IPS-18c (cell line): ENCODE measurements at regions not wholly inside any gene's neighbourhood (a gene's known extent, or its start where the extent isn't known, plus 50 kb on each side); places are given as distances from the start of the nearest gene placed in this dataset.
"Not testable (repeated sequence)": the region's sequence is repeated elsewhere in the genome, so short reads cannot be mapped to it uniquely, and the experiment has no call there.

Experiments
- H3K4me3 ChIP-seq: 2 replicates; pipeline ENCODE4 v1.7.0; 2013; ENCODE audit warnings: low read depth, mild to moderate bottlenecking, low read length, moderate library complexity; ENCODE audit not compliant: insufficient read depth
- H3K9me3 ChIP-seq: one replicate; pipeline ENCODE4 v1.6.1; 2013; ENCODE audit warnings: mild to moderate bottlenecking, low read length, moderate library complexity; ENCODE audit not compliant: control insufficient read depth, insufficient read depth

DNA sequence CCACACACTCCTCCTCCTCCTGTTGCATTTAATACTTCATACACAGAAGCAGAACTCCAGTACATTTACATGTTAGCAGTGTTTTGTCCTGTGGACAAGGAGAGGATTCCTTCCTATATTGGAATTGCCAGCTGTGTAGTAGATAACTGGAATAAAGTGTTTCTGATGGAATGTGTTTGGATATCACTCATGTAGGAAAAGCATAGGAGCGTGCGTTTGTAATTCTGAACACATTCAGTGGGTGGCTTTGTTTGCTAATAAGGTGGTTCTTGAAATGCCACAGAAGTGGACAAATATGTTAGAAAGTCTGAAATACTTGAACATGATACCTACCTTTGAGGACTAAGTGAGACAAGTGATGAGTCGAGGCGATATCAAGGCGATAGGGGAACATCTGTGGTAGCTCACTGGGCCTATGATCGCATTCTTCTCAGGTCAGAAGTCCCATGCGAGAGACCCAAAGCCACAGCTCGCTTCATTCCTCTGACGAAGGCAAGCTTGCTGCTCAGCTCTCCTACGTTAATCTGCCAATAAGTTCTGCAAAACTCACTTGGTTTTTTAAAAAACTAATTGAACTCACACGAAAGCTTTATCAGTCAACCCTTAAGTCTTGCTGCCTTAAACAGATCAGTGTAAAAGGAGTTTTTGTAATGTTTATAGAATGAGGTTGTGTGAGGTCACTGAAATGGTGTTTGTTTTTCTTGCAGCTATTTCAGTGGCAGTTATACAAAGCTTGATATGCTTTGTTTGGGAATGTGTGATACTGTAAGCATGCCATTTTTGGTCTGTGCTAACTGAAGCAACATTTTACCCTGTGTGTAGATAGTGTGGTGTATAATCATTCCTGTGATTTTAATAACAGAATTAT is 159.9 kb downstream of the SOX4 start:
- Histone ChIP-seq H3K9me3 (no peaks in the 10 kb centered on the region), H3K4me3 (no peak overlapping the region)

DNA sequence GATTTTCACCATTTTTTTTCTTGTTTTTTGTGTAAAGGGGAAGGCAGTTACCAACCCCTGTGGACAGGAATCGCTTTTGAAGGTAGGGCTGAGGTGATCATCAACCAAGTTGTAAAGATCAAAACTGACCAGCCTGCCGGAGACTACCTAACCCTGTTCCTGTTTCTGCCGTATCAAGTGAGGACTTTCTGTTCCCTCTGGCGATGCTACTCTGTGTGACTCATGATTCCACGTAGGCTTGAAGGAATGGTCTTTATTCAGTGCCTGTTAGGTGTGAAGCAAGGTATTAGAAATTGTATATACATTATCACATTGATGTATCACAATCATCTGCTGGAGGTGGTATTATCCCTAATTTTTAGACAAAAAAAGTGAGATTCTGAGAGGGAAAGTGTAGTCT is 161.3 kb downstream of the SOX4 start:
- no peak overlapping the region for H3K4me3 ChIP-seq
- H3K9me3 ChIP-seq, result no peaks in the 10 kb centered on the region

DNA sequence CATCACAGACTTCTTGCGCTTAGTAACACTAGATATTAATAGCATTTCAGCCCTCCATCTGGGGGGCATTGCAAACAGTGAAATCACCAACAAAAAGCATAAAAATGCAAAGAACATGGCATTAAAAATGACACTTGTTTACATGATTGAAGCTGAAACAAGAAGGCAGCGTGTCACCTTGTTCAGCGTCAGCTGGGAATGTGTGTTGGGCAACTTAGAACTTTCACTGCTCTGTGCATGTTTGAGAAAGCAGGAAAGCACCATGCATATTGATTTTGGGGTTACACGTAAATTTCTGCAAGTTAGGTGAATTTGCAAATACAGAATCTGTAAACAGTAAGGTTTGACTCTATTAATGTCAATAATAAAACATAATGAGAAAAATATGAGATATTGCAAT is 162.9 kb downstream of the SOX4 start:
- H3K4me3 ChIP-seq, result no peak overlapping the region
- H3K9me3 ChIP-seq, result no peaks in the 10 kb centered on the region

GRCh38 chr6:21757392-21757791 is 163.8 kb downstream of the SOX4 start:
- H3K9me3 ChIP-seq, H3K4me3 ChIP-seq: not testable (repeated sequence)

DNA sequence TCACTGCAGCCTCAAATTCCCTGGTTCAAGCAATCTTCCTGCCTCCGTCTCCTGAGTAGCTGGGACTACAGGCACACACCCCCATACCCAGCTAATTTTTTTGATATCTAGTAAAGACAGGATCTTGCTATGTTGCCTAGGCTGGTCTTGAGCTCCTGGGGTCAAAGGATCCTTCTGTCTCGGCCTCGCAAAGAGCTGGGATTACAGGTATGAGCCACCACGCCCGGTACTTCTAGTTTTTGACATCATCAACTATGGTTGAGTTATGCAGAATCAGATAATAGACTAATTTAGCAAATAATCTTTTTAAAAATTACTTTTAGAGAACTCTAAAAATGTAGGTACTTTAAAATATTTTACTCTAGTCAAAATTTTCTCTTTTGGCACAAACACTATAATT is 166.2 kb downstream of the SOX4 start:
- Histone ChIP-seq H3K4me3 (no peak overlapping the region), H3K9me3 (no peaks in the 10 kb centered on the region)

DNA sequence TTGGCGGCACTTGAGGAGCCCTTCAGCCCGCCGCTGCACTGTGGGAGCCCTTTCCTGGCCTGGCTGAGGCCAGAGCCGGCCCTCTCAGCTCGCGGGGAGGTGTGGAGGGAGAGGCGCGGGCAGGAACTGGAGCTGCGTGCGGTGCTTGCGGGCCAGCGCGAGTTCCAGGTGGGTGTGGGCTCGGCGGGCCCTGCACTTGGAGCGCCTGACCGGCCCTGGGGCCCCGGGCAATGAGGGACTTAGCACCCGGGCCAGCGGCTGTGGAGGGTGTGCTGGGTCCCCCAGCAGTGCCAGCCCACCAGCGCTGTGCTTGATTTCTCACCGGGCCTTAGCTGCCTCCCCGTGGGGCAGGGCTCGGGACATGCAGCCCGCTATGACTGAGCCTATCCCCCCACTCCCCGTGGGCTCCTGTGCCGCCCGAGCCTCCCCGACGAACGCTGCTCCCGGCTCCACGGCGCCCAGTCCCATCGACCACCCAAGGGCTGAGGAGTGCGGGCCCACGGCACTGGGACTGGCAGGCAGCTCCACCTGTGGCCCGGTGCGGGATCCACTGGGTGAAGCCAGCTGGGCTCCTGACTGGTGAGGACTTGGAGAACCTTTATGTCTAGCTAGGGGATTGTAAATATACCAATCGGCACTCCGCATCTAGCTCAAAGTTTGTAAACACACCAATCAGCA is 167.6 kb downstream of the SOX4 start:
- H3K4me3 ChIP-seq, H3K9me3 ChIP-seq: not testable (repeated sequence)

GRCh38 chr6:21764989-21765388 is 171.4 kb downstream of the SOX4 start:
- H3K4me3 ChIP-seq, result no peak overlapping the region
- H3K9me3 ChIP-seq, result no peaks in the 10 kb centered on the region

- Histone ChIP-seq H3K4me3 (no peak overlapping the region), H3K9me3 (no peaks in the 10 kb centered on the region)
These were observed 174.5 kb downstream of the SOX4 start for GRCh38 chr6:21767891-21768648.

- Histone ChIP-seq H3K4me3 (no peak overlapping the region), H3K9me3 (no peaks in the 10 kb centered on the region)
These were observed 175.9 kb downstream of the SOX4 start for GRCh38 chr6:21769405-21769861.

- no peaks in the 10 kb centered on the region for H3K9me3 ChIP-seq
These were observed 176.4 kb downstream of the SOX4 start for GRCh38 chr6:21769968-21770367.

DNA sequence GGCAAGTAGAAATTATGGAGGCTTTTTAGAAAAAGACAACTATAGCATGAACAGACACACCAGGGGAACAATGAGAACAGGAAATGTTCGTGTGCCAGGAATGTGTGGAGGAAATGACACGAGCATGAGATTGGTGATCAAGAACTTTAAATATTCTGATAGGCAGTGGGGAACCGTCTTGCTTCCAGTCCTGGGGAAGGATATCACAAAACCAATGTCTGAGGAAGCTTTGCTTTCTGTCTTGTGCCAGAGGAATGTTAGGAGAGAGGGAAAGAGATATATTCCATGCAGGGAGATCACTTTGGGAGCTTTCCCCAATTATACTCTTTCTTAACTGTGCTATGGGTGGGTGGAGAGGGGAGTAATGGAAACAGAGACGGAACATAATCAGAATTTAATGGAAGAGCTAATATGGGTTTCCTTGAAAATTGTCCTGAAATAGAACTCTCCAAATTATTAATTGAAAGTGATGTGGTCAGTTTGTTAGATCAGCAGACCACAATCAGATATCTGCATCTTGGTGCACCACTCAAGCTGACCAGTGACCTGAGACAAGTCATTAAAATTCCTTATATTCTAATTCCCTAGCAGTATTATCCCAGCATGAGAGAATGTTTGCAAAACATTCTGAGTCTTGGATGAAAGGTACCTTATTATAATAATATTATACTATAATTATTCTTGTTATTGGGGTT is 178.2 kb downstream of the SOX4 start:
- no peaks in the 10 kb centered on the region for H3K9me3 ChIP-seq
- no peak overlapping the region for H3K4me3 ChIP-seq

More at GRCh38 chr6:21769968-21770367, 176.4 kb downstream of the SOX4 start:
- H3K4me3 ChIP-seq, result no peak overlapping the region

- H3K9me3 ChIP-seq, result no peaks in the 10 kb centered on the region
- no peak overlapping the region for H3K4me3 ChIP-seq
These were observed 178.9 kb downstream of the SOX4 start for GRCh38 chr6:21772477-21772876.

DNA sequence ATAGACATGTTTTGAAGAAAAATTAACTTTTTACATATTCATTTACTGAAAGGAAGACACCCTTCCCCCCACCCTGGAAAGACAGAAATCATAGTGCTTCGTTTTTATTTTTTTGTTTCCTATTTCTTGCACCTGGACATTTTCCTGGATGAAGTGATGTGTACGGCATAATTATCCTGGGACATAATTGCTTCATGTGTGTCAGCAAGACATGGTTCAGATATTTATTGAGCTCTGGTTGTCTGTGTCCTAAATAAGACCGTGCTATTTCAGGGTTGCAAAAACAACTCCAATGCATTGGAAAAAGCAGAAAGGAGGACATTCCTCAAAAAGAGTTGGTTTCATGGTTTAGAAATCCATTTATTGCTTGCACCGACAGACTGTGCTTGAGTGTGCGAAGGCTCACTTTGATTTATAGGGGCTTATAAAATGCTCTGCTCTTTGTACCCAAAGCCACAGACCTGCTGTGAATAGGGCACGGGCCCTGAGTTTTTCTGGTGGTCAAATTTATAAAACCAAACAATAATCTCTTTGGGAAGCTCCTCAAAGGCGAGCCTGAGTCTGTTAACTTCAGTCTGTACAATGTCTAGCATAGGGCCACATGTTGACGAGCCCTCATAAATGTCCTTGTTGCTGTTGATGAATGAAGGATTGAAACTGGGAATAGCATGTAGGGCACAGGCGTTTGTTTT is 179.5 kb downstream of the SOX4 start:
- H3K4me3 ChIP-seq, result no peak overlapping the region
- H3K9me3 ChIP-seq, result no peaks in the 10 kb centered on the region

- no peaks in the 10 kb centered on the region for H3K9me3 ChIP-seq
- H3K4me3 ChIP-seq, result no peak overlapping the region
These were observed 180.0 kb downstream of the SOX4 start for GRCh38 chr6:21773576-21773968.

- Histone ChIP-seq H3K9me3 (no peaks in the 10 kb centered on the region), H3K4me3 (no peak overlapping the region)
These were observed 184.3 kb downstream of the SOX4 start for GRCh38 chr6:21777846-21778245.

- Histone ChIP-seq H3K9me3 (no peaks in the 10 kb centered on the region), H3K4me3 (no peak overlapping the region)
These were observed 186.6 kb downstream of the SOX4 start for GRCh38 chr6:21780141-21780540.

DNA sequence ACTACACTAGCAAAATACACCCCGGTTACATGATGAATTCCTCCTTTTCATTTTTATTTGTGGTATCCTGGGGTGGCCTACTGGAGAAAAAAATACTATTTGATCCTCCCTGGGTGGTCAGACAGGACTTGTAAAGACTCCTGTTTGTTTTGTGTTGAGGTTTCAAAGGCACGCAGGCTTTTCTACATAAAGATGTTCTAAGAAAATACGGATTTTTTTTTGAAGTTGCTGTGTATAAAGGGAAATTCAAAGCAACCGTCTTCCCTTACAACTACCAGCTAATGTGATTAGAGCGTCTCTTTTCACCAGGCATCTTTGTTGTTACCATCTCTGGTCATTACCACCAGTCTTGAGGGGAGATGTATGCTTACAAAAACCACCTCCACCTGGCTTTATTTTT is 187.1 kb downstream of the SOX4 start:
- no peak overlapping the region for H3K4me3 ChIP-seq
- no peaks in the 10 kb centered on the region for H3K9me3 ChIP-seq
